HG03045 (cell line): ENCODE measurements at regions not wholly inside any gene's neighbourhood (a gene's known extent, or its start where the extent isn't known, plus 50 kb on each side); places are given as distances from the start of the nearest gene placed in this dataset.
"Not testable (repeated sequence)": the region's sequence is repeated elsewhere in the genome, so short reads cannot be mapped to it uniquely, and the experiment has no call there.

Experiments
- ATAC-seq: cut with Tn5 transposase; IDR thresholded peaks from one replicate; pipeline ENCODE4 v1.9.1; 2021; ENCODE audit warnings: mild to moderate bottlenecking, moderate library complexity; ENCODE audit not compliant: unreplicated experiment

DNA sequence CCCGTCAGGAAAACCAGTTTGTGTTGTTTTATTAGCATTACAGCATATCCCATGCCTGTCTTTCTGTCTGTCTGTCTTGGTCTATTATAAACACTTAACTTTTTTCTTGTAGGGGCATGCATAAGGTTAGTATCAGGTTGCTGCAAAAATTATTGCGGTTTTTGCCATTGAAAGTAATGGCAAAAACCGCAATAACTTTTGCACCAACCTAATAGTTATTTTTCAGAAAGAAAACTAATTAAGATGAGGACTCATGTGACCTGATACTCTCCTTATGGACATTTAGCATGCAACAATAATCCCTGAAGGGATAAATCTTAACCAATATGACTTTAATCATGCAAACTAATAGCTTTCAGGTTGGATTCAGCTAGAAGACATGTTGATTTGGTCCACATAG is 326.7 kb upstream of the SUCLG2 start:
- no peak for ATAC-seq

GRCh38 chr3:67979342-67979741 is 324.9 kb upstream of the SUCLG2 start:
- ATAC-seq, result no peak

GRCh38 chr3:67977762-67978161 is 323.4 kb upstream of the SUCLG2 start:
- no peak for ATAC-seq

GRCh38 chr3:67976663-67977062 is 322.3 kb upstream of the SUCLG2 start:
- ATAC-seq, result no peak

GRCh38 chr3:67964596-67964995 is 310.2 kb upstream of the SUCLG2 start:
- ATAC-seq, result no peak

DNA sequence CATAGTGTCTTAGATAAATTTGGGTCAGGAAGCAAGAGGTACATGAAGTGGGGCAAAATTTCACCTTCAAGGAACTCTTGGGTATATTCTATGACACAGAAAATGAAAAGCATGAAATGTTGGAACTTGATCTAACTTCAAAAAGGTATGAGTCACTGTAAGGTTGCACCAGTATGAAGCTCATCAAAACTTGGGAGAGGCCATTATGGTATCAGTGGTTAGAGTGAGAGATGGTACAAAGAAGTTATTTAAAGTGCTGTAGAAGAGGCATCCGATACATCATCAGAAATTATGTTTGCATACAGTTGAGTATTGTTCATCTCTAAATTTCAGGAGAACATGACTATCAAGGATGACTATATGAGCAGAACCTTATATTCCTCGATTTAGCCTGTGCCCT is 302.9 kb upstream of the SUCLG2 start:
- no peak for ATAC-seq

- ATAC-seq, result no peak
Measured at GRCh38 chr3:67947808-67948508, 293.5 kb upstream of the SUCLG2 start.

DNA sequence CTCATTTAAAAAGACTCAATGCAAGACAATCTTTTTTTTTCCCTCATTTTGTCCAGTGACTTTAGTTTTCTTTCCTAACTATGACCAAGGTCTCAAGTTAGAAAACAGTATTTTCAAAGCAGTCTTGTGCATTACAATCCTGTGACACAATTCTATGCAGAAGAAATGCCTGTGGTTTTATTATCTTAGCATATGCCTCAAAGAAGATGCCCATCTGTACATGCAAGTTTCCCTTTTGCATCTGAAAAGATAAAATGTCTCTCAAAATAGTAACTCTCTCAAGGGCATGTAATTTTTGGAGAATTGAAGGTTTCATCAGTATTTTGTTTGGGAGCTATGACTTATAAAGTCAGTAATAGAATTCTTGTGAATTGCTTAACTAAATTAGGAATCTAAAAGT is 292.0 kb upstream of the SUCLG2 start:
- no peak for ATAC-seq

DNA sequence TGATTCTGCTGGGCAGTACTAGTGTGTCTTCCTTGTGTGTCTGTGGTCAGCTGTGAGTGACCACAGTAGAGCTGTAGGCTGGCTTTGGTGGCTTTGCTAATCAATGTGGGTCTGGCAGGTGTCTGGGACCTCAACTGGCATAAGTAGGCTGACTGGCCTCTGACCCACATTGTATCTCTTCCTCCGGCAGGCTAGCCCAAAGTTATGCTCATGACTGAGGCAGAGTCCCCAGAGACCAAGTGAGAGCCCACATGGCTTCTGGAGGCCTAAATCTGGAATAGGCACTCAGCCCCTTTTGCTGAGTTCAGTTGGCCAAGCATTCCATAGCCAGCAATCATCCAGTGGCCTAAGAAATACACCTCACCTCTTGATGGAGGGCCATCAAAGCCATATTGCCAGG is 289.1 kb upstream of the SUCLG2 start:
- no peak for ATAC-seq

DNA sequence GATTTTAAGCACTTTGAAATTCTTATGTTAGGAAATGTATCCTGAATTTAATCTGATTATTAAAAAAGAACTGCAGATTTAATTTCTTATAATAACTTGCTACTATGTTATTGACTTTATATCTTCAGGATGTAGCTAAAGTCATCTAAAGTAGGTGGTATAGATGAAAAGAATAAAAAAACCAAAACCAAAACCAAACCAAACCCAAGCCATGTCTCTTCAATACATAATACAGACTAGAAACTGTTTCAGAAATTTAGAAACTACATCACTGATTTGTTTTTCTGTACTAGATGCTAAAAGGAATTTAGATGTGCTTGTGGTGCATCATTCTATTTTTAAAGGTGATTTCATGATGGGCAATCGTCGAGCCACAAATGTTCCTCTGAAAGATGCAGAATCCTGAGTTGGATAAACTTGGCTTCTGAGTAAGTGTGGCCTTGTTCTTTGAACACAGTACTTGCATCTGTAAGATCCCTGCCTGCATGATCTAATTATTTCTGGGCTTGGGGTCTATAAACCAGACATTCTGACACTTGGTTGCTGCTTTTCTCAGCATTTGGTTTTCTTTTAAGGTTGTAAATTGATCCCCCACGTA is 287.1 kb upstream of the SUCLG2 start:
- no peak for ATAC-seq

DNA sequence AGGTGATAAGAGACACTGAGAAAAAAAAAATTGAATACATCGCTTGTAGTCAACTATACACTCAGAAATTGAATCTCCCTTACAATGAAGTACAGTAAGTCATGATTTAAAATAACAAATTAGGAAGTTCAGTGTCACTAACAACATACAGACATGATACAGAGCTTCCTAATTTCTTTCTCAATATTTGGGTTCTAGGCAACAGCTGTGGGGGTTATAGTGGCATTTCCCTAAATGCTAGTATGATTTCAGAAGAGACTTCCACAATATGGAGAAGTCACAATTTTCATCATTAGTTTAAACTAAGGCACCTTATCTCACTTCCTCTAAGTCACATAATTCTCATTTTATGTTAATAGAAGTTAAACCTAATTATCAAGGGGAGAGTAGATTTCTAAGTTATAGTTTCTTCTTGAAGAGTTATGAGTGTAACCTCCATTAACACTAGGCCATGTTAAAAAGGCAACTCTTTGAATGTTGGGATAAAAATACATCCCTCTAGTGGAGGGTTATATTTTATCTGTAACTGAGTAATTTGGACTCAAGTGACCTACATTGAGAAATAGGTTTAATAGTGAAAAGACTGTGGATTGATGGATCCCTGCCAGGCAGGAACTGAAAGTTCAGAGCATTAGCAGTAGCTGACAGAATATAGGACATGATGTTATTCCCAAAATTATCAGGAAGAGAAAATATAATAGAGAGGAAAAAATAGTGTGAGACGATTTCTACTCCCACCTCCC is 286.0 kb upstream of the SUCLG2 start:
- no peak for ATAC-seq

DNA sequence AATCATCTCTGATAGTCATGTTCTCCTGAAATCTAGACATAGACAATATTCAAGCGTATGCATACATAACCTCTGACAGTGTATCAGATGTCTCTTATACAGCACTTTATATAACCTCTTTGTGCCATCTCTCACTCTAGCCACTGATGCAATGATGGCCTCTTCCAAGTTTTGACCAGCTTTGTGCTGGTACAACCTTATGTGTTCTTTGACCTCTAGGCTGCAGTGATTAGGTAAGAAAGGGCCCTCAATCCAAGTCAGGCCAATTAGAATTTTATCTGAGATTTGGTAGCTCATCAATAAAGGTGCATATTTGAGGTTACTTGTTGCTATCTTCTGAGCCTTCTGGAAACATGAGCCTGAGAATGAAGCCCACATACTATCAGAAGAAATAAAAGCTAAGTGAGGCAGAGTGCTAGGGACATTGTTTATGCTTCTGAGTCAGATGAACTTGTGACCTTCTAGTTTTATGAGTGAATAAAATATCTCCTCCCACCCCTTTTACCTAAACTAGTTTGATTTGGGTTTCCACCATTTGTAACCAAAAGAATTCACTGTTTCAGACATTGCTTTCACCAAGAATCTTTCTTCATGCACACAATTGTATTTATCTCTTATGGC is 283.2 kb upstream of the SUCLG2 start:
- ATAC-seq, result no peak

DNA sequence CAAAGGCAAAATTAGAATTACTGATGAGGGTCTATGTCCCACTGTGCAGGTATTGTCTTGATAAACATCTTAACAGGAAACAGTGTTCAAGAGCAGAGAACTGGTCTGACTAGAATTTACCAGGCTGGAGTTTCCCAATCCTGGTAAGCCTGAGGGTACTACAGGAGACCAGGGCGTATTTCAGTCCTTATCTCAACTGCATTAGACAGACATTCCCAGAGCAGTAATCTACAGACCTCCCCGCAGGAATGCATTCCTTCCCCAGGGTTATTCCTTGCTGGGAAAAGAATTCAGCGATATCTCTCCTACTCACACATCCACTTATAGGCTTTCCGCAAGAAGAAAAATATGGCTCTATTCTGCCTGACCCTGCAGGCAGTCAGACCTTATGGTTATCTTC is 276.0 kb upstream of the SUCLG2 start:
- not testable (repeated sequence) for ATAC-seq

- no peak for ATAC-seq
Measured at GRCh38 chr3:67923796-67924195, 269.4 kb upstream of the SUCLG2 start.

DNA sequence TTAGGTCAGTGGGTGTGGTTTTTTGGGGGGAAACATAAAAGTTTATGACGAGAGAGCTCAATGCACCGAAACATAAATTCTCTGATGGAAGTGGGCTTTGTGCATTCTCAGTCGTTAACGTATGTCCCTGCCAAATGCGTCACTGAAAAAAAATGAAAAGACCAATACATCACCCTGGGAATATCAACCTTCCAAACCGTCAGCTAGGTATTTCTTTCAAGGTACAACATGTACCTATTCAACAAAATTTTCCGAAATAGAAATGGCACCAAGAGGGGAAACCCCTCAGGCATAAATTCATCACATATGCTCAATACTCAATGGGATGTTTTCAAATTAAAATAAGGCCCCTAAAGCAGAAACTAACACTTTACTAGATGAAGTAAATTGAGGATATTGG is 266.6 kb upstream of the SUCLG2 start:
- ATAC-seq, result no peak

- ATAC-seq, result no peak
Measured at GRCh38 chr3:67920311-67920710, 265.9 kb upstream of the SUCLG2 start.

DNA sequence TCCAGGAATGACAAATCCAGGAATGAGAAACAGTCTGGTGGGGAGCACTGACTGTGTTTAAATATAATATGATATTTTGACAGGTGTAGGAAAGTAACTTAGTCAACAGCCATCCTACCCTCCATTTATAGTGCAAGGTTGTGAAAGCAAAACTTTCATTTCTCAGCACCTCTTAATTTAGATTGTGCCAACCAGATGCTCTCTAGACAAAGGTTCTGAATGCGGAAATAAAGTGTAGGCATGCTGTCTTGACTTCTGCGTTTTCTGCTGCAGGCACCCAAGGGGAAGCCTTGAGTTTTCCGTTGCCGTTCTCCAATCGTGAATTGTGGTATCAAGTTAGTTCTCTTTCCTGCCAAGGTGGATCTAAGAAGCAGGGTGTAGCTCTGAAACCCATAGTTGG is 261.9 kb upstream of the SUCLG2 start:
- ATAC-seq, result no peak

- ATAC-seq, result no peak
Measured at GRCh38 chr3:67907735-67908134, 253.3 kb upstream of the SUCLG2 start.

GRCh38 chr3:67906261-67906660 is 251.8 kb upstream of the SUCLG2 start:
- no peak for ATAC-seq

DNA sequence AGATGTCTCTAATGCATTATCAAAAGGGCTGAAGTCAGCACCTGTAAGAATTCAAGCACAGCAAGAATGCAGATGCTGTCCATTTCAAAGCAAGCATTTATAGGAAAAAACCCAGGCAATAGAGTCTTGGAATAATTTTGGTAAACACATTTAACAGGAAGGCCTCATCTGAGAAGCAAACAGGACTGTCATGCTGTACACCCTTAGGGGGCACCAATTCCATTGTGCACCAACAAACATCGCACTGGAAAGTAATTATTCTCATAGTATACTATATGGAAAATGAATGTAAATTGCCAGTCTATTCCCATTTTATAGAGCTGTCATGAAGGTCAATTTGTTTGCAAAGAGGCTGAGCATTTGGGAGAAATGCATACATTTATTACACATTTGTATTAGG is 247.3 kb upstream of the SUCLG2 start:
- ATAC-seq, result no peak

DNA sequence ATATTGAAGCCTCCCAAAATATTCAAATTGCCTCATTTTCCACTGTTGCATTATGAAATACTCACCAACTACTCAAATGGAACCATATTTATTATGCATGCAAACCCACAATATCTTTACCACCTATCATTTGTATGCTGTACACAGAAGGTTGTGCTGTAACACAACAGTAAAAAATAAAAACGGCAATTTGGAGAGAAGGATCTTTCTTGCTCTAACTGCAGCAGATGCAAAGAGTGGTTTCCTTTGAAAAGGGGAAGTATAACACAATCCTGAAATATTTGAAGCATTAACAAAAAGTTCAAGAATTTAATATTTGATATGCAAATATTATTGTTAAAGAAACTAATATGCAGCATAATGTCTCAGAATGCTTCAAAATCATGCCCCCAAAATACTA is 244.5 kb upstream of the SUCLG2 start:
- ATAC-seq, result no peak
